ENCODE measurements at regions not wholly inside any gene's neighbourhood (a gene's known extent, or its start where the extent isn't known, plus 50 kb on each side); places are given as distances from the start of the nearest gene placed in this dataset.
A peak's percentile ranks its signal among the peaks of the same experiment; 100 is the strongest.
"Not testable (repeated sequence)": the region's sequence is repeated elsewhere in the genome, so short reads cannot be mapped to it uniquely, and the experiment has no call there.

DNA sequence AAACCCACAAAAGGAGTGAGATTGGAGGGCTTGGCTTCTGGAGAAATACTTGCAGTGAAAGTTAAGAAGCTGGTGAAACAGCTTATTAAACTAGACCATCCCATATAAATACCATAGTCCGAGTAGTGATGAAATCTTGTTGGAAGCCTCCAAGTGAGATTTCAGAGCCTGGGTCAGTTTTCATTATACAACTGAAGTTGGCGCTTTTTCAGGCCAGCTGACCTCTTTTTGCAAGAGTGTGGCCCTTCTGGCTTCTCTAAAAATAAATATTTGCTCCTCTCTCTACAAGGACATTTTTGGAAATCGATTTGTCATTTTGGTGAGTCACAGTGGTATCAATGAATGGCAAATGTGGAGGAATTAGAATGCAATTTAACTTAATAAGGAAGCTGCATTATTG lies 51.2 kb upstream of the THRB start:
- no peak for DNase-seq

DNA sequence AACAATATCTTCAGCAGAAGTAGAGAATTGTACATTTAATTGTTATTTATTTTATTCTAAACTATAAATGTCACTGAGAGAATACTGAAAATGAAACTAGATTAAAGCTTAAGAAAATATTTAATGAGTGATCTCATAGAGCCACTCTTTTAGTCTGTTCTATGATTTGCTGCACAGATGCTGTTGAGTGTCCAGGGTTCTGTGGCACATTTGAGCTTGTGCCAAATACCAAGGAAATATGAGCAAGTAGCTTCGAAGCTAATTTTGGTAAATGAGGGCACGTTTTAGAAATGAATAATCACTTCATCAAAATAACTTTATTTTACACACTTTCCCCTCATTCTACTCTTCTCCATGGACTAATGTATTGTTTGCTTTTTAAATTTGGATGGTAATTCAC lies 53.6 kb upstream of the THRB start:
- no peak for DNase-seq

DNA sequence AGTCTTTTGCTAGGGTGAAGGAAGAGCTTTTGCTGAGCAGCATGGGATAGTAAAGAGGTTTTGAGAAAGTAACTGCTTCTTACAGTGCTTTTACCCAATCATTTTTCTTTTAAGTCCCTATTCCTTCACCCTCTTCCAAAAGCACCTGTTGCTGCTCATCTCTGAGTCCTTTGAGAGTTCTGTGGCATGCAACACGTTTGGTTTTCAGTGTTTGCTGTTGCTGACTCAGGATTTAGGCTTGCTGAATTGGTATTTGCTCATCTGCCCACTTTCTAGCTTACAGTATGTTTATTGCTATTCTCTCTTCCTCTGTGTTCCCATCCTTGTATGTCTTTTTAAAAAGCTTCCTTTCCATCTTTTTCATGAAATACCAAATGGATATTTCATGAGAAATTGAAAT lies 55.9 kb upstream of the THRB start:
- no peak for DNase-seq

DNA sequence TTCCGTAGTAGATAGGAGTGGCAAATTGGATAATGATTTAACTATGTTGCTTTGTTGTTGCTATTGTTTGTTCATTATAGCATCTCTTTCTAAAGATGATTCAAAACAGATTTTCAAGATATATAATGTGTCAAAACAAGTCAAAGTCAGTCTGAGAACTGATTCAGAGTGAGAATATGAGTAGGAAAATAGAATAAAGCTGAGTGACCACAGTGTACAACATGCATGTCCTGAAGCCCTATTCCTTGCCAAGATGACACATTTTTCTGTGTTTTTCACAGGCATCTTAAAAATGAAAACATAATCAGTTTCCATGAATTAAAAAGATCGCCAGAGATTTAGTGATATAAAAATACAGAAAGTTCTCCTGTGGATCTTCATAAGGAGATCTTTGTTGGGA lies 57.0 kb upstream of the THRB start:
- DNase-seq: no peak

DNA sequence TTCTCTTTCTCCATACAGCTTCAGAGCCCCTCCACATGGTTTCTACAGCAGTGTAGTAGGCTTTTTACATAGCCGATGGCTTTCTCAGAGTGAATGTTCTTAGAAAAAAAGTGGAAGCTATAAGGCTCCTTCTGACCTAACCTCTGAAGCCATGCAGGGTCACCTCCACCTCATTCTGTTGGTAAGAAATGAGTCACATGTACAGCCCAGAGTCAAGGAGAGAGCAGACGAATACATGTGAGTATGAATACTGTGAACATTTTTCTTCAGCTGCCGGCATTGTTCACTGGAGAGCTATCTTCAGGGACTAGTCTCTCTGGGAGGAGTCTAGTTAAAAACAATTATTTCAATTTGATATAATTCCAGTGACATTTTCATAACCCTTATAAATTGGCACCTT lies 68.2 kb upstream of the THRB start:
- DNase-seq: no peak

DNA sequence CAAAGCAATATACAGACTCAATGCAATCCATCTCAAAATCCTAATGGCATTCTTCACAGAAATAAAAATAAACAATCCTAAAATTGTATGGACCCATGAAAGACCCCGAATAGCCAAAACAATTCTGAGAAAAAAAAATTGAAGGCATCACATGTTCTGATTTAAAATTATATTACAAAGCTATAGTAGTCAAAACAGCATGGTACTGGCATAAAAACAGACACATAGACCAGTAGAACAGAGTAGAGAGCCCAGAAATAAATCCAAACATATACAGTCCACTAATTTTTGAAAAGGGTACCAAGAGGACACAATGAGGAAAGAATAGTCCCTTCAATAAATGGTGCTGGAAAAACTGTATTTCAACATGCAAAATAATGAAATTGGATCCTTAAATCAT lies 70.4 kb upstream of the THRB start:
- DNase-seq: no peak

DNA sequence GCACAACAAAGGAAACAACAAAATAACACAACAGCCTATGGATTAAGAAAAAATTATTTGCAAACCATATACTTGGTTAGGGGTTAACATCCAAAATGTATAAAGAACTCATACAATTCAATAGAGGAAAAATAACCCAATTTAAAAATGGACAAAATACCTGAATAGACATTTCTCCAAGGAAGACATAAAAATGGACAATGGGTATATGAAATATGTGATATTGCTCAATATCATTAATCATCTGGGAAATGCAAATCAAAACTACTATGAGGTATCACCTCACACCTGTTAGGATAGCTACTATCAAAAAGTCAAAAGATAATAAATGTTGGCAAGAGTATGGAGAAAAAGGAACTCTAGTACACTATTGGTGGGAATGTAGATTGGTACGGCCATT lies 71.0 kb upstream of the THRB start:
- DNase-seq: no peak

DNA sequence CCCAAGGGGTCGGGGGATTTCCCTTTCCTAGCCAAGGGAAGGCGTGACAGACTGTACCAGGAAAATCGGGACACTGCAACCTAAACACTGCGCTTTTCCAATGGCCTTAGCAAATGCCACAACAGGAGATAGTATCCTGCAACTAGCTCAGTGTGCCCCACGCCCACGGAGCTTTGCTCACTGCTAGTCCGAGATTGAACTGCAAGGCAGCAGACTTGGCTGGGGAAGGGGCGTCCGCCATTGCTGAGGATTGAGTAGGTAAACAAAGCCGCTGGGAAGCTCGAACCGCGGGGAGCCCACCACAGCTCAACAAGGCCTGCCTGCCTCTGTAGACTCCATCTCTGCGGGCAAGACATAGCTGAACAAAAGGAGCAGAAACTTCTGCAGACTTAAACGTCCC lies 72.3 kb upstream of the THRB start:
- DNase-seq: no peak

DNA sequence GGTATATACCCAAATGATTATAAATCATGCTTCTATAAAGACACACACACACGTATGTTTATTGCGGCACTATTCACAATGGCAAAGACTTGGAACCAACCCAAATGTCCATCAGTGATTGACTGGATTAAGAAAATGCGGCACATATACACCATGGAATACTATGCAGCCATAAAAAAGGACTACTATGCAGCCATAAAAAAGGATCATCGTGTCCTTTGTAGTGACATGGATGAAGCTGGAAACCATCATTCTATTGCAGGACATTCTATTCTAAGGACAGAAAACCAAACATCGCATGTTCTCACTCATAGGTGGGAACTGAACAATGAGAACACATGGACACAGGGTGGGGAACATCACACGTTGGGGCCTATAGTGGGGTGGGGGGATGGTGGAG lies 77.8 kb upstream of the THRB start:
- not testable (repeated sequence) for DNase-seq

DNA sequence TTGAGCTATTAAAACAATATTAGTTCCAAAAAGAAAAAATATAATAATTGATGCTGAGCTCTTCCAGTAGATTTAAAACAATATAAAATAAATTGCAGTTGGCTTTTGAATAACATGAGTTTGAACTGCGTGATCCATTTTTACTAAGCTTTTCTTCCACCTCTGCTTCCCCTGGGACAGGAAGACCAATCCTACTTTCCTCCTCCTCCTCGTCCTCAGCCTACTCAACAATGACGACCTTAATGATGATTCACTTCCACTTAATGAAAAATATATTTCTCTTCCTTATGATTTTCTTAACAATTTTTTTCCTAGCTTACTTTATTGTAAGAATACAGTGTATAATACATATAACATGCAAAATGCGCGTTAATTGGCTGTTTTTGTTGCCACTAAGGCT lies 78.9 kb upstream of the THRB start:
- DNase-seq: no peak

DNA sequence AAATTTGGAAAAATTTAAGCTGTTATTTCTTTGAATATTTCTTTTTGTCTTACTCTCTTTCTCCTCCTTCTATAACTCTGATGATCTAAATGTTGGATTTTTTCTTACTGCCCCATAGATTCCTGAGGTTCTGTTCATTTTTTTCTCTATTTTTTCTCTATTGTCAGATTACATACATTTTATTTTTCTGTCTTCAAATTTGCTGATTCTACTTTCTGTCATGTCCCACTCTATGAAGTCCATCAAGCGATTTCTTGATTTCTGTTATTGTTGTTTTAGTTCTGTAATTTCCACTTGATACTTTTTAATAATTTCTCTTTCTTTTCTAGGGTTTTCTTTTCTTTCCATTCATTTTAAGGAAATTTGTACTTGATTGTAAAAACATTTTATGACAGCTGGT lies 83.7 kb upstream of the THRB start:
- DNase-seq: no peak

DNA sequence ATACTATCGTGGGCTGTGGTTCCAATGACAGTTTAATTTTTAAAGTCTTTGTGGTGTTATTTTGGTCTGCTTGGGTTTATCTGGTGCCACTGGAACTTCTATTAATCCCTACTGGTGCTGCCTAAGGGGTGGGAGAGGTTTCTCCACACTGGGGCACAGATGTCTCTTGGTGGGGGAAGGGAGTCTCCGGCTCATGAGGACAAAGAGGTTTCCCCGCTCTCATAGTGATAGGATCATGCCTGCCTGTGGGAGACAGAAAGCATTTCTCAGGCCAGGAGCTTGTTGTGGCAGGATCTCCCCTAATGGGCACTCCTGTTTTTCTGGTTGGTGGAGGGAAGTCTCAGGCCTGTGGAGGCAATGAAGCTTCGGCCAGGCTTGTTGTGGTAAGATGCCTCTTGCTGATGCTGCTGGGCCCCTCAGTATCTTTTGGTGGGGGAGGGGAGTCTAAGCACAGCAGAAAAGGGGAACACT lies 84.3 kb upstream of the THRB start:
- DNase-seq: no peak

DNA sequence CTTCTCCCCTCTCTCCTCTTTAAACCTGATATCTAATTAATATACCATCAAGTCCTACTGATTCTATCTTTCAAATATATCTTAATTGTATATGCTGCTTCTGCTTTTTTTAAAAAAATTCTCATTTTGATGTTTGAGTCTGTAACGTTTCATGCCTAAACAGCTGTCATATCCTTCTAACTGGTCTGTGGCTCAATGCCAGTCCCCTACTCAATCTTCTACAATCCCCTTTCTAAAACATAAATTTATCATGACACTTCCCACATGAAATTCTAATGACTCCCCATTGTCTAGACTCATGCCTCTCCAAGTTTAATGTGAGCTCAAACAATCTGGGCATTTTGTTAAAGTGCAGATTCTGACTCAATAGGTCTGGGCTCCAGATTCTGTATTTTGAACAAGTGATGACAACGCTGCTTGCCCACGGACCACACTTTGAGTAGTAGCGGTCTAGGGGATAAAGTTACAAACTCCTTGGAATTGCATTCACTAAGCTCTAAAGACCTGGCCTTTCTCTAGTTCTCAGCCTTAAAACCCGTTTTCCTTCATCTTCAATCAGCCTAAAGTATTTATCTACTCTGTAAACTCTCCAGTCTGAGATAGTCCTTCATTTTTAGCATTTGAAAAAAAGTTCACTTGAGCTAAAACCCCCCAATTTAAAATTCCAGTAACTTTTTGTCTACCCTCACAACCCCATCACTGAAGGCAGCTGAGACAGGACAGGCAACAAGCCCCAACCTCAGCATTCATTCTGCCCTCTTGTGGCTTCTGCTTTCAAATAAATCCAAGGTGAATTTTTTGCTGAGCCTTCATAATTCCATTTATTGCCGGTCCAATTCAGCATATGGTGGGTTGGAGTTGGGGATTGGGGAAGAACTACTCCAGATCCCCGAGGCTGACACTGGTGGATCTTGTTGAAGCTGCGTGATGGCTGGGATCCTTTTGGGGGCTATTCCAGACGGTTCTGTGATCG lies 88.1 kb upstream of the THRB start:
- DNase-seq: no peak

DNA sequence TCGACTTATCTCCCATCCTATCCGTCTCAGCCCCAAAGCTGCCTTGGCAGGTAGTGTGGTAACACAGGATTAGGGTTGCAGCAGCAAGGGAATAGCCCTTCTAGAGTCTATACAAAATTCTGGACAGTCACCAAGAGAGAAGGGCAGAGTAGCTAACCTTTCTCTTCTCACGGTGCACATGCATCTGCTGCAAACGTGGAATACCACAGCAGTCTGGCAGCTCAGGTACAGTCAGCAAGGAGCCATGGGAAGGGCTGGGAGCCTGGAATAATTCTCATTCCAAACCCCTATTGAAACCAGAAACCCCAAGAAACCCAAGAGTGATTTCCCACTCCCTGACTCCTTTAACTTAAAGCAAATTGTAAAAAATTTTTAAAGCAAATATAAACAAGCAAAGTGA lies 92.3 kb upstream of the THRB start:
- DNase-seq: no peak

DNA sequence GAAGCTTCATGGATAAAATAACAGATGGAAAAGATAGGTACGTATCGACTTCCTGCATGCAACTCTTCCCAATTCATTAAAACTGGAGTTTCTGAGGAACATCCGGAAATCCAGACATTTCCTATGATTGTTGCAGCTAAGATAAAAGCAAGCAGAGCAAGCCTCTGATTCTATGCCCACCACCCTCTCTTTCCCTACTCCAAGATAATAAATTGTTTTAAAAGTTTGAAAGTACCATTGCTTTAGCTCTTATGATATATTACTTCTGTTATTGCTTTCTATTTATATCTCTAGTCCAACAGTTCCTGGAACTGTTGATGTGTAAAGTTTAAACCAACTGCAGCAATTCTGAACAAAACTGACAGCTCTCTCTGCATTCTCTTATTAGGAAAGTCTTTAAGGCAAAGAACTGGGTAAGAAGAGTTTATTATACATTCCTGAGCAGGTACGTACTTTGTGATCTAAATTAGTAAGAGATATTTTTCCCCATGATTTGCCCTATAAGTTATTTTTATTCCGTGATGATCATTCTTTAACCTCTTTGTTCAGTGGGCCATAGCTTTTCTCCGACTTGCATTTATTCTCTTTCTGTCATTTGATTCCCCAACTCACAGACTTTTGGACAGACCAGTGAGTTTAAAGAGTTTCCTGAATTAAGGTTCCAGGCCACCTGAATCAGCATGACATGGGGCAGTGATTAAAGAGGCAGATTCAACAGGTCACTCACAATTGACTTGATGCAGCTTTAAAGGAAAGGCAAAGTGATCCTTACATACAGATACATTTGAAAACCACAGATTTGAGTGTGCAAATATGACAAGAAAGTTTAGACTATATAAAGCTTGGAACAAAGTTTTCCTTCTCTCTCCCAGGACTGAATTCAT lies 94.2 kb upstream of the THRB start:
- DNase-seq: peak; percentile 59

DNA sequence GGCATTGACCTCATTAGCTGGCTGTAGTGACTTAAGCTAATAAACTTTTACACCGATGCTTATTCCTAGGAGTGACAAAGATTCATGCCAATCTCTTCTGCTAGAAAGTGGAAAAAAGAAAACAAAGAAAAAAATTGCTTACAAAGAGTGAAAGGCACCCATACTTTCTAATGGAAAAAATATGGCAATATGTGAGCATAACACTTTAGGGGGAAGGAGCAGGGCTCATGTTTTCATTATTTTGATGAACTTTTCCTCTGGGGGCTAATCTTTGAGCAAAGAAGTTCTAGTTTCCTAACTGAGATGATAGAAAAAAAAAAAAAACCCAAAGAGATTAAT lies 94.8 kb upstream of the THRB start:
- DNase-seq: no peak

DNA sequence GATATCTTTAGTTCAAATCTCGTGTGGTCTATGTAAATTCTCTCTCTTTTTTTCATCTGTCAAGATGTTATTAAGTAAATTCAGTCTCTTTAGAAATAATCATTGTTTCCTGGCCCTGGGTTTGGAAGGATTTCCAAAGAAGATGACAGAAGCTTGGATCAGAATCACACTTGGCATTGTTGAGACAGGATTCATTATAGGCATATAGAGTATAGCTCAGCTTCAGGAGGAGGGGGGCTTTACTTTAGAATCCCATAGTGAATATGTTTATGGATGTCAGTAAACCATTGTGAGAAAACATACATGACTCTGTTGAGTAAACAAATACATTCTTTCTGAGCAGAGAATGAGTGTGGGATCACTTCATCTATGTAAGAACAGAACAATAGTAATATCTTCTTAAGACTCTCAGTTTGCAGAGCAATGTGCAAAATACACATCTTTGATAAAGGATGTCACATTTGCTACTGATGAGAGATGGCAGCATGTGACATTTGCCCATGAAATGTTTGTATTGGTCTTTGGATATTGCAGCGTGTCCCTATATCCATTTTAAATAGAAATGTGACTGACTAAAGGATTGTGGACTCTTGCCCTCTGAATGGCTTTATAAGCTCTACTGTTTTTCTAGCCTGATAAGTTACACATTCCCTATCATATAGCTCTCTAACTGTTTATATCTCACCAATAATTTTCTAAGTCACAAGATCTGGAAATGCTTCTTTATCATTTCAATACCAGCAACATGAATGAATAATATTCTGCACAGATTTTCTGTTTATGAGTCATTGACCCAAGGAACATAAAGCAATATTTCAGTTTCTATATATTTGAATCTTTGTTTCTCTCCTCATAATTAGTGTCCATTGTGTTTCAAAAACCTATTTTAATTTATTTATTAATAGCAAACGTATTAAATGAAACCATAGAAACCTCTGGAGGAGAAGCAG lies 95.6 kb upstream of the THRB start:
- no peak for DNase-seq

DNA sequence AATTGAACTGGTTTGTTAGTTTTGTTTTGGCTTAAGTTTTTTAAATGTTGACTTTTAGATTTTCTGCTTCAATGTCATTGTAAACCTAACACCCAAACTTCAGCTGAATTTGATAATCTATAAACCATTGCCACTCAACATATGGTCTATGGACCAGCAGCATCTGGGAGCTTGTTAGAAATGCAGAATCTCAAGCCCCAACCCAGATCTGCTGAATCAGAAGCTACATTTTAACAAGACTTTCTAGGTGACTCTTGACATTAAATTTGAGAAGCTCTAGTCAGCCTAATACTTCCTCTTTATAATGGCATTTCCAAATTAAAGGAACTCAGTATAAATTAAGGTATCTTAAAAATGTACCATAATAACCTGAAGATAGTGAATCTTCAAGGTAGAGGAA lies 96.5 kb upstream of the THRB start:
- DNase-seq: no peak

DNA sequence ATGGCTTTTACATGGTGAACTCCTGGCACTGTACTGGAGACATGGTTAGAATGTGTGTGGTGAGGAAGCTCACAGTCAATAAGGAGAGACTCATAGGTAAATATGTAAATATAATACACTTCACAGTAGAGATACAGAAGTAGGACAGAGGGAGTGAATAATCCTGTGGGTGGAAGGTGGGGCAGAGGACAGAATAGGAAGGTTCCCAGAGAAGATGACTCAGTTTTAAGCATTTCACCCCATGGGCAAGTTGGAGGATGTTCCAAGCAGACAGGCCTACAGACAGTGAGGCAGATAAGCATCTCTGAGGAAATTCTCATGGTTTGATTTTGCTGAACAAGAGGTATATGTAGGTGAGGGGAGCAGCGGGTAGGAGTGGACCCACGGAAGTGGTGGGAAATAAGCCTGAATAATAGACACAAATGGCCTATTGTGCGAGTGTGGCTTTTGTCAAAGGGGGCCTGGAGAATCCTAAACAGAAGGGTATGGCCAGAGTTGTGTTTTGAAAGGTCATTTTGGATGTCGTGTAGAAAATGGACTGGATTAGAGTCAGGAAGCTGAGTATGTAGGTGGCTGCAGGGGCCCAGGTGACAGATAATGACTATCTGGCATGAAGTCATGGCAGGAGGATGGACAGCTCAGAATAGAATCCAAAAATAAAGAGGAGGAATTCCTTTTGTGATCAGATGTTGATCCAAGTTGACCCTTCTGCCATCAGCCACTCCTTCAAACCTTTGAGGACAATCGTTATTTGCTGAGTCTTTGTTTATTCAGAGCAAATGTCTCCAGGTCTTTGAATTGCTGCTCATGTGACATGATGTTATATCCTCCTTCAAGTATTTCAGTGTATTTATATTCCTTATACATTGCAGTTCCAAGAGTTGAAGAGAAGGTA lies 97.3 kb upstream of the THRB start:
- DNase-seq: no peak

DNA sequence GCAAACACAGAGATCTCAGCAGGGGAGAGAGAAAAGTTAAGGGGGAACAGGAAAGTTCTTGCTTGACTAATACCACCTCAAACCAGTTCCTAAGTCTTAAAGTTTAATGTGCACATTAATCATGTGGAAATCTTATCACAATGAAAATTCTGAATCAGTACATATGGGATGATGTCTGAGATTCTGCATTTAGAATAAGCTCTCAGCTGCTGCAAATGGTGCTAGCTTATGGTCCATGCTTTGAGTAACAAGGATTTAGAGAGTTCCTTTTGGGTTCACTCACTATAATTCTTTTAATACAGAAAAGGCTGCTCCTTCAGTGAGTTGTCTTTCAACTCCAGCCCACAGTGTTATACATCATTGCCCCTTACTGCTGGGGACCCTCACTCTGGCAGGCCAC lies 99.5 kb upstream of the THRB start:
- no peak for DNase-seq

DNA sequence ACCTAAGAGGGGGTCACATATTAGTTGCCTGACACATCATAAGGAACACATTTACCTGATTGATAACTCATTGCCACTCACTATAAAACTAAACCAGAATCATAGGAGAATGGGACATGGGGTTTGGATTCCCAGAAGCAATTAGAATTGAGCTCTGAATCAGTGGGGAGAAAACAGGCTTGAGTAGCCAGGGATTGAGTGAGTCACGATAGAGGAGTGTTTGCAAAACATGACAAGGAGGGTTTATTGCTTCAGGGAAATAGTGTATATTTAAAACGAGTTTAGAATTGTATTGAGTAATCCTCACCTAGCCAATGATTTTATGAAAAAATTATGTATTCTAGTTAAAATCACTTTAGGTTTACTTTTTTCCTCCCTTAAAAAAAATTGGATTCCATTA lies 101.1 kb upstream of the THRB start:
- no peak for DNase-seq

DNA sequence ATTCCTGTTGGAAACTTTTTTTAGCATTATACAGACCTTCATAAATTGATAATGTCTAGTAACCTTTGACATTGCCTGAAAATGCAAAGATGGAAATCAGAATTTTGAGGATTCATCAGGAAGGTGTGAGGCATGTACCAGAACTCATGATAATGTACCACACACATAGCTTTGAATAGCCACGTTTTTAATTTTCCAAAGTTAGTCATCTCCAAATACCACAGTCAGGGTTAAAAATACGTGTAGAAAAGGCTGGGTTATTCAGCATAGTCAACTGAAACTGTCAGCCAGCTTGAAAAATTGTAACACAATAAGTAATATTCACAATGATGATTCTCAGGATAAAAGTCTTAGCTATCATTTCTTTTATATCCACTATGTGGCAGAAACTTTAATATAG lies 102.0 kb upstream of the THRB start:
- no peak for DNase-seq
